Ovary (tissue), 3 donors: ENCODE measurements at regions not wholly inside any gene's neighbourhood (a gene's known extent, or its start where the extent isn't known, plus 50 kb on each side); places are given as distances from the start of the nearest gene placed in this dataset.
"Not testable (repeated sequence)": the region's sequence is repeated elsewhere in the genome, so short reads cannot be mapped to it uniquely, and the experiment has no call there.

Experiments
- POLR2A ChIP-seq: fragments of 450-650 bp; IDR thresholded peaks from one replicate; pipeline ENCODE4 v1.6.1; 2017; ENCODE audit warnings: antibody characterized with exemption, mild to moderate bottlenecking, moderate library complexity
- TF ChIP-seq, protein P1 (sequence below), 3 donors: fragments of 450-650 bp in 2 of 3; fragments of 200-600 bp in 1 of 3; IDR thresholded peaks; one replicate each; pipeline versions ENCODE4 v1.5.1 to v1.8.0; 2016 to 2022; ENCODE audit warnings: antibody characterized with exemption in 3 of 3, mild to moderate bottlenecking in 1 of 3
- donor health status: DM: no; HTN: no; CAD: no.

DNA sequence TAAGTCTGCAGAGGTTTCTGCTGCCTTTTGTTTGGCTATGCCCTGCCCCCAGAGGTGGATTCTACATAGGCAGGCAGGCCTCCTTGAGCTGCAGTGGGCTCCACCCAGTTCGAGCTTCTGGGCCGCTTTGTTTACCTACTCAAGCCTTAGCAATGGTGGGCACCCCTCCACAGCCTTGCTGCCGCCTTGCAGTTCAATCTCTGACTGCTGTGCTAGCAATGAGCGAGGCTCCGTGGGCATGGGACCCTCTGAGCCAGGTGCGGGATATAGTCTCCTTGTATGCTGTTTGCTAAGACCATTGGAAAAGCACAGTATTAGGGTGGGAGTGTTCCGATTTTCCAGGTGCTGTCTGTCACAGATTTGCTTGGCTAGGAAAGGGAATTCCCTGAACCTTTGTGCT, 102.7 kb downstream of the TFAP2B start:
- TF ChIP-seq, protein P1, sequence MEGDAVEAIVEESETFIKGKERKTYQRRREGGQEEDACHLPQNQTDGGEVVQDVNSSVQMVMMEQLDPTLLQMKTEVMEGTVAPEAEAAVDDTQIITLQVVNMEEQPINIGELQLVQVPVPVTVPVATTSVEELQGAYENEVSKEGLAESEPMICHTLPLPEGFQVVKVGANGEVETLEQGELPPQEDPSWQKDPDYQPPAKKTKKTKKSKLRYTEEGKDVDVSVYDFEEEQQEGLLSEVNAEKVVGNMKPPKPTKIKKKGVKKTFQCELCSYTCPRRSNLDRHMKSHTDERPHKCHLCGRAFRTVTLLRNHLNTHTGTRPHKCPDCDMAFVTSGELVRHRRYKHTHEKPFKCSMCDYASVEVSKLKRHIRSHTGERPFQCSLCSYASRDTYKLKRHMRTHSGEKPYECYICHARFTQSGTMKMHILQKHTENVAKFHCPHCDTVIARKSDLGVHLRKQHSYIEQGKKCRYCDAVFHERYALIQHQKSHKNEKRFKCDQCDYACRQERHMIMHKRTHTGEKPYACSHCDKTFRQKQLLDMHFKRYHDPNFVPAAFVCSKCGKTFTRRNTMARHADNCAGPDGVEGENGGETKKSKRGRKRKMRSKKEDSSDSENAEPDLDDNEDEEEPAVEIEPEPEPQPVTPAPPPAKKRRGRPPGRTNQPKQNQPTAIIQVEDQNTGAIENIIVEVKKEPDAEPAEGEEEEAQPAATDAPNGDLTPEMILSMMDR (IDR thresholded peaks at IDR 0.05): not testable (repeated sequence)
- not testable (repeated sequence) for TF ChIP-seq POLR2A
